SW 1271 (cell line): ENCODE measurements at regions not wholly inside any gene's neighbourhood (a gene's known extent, or its start where the extent isn't known, plus 50 kb on each side); places are given as distances from the start of the nearest gene placed in this dataset.

Experiments used
- DNase-seq, 2 experiments: peaks; one replicate each; lab custom pipeline; 2025; lab: John Stamatoyannopoulos, UW

DNA sequence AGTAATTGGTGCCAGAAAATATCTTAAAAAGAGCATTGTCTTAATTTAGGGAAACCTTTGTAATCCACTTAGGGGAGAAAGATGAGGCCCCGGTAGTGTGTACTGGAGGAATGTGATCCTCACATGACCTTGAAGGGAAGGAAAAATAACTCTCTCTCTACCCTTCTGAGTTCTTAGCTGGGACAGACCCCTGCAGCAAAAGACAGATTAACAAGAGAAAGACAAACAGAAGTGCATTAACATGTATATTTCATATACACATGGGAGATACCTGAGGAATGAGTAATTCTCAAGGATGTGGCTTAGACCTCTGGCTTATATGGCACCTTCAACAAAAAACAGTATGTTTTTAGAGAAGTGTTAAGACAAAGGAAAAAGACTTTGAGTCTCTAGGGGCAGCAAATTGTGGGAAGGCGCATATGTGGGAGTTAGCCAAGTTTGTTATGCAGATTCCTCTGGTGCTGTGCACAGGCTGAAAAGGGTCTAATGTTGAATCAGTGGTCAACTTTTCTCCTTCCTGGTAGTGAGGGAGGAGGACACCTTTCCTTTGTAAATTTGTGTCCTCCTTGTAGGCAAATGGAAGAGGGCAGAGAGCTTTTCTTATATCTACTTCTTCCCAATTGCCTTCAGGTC lies 138.8 kb downstream of the LRRC70 start:
- no peak for DNase-seq

DNA sequence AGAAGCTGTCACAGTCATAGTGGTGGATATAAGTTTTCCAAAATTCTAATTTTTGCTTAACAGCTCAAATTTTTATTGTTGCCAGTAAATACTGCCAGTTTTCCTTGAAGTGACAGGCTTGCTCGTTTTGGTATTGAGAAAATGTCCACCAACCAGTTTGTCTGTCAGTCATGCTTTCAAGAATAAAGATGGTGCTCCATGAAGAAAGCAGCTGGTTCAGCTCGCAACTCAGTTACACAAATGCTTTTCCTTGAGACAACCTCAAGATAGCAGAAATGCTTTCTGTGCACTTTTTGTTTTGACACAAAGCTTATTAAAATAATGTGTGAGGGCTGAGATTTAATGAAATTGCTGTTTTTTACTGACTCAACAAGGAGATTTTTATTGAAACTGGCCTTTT lies 135.7 kb downstream of the LRRC70 start:
- no peak for DNase-seq

DNA sequence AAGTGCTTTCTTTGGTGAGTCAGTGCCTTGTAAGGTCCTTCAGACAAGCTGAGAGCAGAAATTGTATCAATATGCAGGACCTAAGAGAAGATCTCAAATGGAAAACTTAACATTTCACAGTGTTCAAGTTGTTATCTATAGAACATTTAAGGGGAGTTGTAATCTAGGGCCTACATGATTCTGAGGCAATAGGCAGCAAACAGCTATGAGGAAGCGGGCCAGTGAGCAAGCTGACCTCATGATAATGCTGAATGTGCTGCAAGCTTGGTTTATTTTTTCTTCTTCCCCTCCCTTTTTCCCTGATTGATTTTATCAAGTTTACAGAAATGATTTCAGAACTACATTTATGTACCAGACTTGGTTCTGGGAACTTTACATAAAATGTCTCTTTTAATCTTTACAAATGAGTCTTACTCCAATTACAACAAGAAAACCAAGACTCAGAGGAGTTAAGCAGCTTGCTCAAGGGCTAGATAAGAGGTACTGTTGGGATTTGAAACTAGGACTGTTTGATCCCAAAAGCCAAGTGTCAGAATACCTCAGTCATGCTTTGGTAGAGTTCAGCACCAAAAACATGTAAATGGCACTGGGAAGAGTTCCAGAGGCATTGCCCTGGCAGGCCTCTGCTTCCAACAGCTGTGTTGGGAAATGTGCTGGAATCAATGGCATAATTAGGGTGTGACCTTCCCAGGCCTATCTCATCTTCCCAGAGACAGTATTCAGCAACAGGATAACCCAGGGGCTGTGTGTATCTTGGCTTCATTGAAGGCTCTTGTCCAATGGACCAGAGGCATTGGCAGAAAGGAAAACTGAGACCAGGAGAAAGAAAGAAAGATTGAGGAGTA lies 130.1 kb downstream of the LRRC70 start:
- DNase-seq = no peak

DNA sequence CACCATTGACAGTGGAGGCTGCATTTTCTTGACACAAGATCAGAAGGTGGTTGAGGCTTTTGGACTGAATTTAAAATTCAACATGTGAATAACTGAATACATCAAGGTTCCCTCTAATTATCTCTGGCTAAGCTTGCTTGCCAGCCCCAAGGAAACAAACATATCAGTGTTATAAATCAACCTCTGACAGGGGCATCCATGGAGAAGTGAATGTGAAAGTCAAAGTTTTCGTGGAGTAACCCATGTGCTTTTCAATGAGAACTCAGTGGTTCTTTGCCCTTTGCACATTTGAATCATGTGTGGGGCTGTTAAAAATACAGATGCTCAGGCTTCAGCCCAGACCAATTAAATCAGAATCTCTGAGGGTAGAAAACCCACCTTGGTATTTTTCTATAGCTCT lies 128.9 kb downstream of the LRRC70 start:
- no peak for DNase-seq

DNA sequence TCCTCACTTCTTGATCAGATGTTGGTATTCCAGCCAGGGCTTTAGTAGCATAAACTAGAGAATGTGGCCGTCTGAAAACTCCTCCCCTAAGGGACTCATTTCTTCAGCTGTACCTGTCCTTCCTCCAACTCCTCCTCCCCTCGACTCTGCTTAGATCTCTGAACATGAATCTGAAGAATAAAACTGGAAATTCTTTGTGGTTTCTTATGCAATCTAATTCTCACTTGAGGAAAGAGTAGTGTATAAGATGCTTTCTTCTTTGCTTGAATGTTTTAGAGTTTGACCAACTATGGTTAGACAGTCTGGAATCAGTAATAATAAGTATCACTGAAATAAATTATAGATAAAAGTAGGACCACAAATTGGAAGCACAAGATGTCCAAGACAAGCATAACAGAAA lies 128.5 kb downstream of the LRRC70 start:
- DNase-seq = no peak

DNA sequence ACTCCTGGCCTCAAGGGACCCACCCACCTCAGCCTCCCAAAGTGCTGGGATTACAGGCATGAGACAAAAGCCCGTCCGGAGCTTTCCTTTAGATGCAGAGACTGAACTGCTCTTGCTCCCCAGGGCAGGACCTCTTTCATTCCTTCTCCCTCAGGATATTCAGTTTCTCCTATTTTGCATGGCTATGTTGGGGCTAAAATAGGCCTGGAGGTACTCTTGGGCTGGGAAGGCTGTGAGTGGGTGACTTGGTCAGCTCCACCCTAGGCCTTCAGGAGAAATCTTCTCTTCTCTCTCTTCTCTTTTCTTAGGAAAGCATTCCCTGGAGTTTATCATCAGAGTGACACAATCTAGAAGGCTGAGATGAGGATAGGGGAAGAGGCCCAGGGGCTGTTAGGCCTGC lies 126.4 kb downstream of the LRRC70 start:
- no peak for DNase-seq

DNA sequence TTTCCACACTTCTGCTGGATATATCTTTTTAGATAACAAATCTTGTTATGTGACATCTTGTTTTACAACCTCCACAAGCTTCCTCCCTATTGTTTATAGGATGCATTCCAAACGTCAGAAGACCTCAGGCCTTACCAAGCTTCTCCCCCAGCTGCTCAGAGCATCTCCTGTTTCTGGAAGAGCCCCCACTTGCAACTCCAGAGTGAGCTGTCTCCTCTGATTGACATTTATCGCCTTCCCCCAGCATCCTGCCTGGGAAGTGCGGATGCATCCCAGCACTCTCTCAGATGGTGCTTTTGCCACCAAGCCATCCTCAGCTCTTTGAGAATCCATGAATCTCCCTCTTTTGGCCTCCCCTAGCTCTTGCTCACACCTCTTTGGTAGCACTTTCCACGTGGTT lies 123.5 kb downstream of the LRRC70 start:
- DNase-seq = no peak

DNA sequence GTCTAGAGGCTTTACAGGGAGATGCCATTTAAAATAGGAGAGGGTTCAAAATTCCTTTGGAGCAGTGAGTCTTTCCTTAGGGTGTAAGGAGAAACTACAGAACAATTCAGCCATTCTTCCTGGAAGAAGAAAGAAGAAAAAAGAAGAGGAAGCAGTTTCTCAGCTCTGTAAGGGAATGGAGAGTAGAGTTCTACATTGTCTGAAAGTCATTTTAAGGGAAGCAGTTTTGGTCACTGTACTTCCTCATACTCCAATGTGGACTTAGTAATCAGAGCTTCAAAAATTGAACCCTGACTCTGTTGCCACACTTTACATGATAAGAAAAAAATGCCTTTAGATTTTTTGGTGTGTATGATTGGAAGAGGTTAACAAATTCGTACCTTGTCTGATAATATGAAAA lies 122.4 kb downstream of the LRRC70 start:
- no peak for DNase-seq

DNA sequence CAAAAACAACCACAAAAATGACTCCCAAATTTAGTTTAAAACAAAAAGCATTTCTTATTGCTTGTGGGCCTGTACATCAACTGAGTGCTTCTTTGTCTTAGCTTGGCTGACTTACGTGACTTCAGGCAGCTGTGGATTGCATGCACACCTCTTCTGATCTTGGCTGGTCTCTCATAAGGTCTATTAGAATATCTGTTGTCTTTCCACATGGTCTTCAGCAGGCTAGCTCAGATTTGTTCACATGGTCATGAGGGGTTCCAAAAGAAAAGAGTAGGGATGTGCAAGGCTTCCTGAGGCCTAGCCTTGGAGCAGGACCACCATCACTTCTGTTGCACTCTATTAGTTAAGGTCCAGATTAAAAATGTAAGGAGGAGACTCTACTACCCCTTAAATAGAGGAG lies 120.1 kb downstream of the LRRC70 start:
- no peak for DNase-seq

DNA sequence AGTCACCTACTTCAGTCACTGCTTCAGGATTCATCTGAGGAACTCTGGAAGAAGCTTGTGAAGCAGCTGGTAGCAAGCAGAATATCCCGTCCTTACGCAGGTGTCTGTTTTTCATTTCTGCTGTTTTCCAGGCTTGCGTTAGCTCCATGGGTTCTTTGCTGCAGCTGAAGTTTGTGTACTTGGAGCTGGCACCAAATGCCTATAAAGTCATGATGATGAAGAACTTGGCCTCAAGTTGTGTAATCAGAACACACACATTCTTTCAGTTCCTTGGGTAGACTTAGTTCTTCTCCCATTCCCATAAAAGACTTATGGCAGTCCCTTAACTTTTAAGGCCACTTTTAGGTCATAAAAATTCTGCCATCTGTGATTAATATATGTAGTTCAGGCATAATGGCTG lies 116.7 kb downstream of the LRRC70 start:
- DNase-seq = no peak

DNA sequence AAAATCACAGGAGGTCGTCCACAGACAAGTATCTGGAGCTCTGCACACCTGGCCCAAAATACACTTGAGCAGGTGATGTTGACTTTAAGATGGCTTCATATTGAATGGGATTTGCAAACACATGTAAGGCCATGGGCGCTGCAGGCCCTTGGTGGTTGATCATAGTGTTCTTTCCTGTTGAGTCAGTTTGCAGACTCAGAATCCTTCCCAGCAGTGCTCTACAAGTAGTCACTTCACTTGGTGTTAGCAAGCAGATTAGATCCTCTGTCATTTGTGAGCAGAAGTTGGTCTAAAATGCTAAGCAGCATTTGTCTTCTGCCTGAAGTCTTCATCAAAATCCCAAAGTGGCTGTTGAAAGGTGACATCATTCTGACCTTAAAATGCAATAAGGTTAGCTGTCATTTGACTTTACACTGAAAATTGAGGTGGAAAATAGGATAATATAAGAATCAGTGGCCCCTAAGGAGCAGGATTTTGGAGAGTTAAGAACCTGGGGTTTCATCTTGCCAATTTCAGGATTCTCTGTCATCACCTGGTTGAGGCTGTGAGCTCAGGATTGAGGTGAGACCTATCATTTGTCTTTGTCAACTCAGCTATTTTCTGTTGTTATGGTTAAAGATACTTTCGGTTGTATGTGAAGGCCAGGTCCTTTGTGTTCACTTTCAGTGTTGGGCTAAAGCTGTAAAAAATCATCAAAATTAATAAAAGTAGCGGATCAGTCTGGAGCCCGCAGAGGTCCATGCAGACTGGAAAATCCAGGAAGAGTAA lies 114.5 kb downstream of the LRRC70 start:
- no peak for DNase-seq

DNA sequence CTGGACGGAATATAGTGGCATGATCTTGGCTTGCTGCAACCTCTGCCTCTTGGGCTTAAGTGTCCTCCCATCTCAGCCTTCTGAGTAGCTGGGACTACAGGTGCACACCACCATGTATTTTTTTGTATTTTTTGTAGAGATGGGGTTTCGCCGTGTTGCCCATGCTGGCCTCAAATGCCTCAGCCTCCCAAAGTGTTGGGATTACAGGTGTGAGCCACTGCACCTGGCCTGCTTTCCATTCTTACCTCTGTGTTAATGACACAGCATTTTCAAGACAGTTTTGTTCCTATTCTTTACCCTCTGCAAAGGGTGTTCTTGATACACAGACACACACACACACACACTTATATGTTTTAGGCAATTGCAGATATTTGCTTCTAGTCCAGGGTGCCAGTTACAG lies 113.3 kb downstream of the LRRC70 start:
- no peak for DNase-seq

DNA sequence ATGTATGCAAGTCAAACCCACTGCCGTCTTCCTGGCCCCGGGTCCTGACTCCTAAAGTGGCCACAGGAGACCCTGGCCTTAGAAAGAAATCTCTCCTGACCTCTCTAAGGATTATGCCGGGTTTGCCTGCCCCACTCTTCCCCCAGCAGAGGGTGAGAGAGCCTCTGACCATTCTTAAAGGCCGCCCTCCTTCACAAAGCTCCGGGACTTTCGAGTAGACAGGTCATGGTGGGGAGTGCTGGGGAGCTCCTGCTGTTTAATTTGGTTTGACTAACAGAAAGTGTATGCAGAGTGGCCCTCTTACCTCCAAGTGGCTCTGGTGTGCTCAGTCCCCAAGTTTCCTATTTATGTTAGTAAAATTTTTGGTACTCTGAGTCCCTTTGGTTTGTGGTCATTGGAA lies 111.8 kb downstream of the LRRC70 start:
- no peak for DNase-seq

DNA sequence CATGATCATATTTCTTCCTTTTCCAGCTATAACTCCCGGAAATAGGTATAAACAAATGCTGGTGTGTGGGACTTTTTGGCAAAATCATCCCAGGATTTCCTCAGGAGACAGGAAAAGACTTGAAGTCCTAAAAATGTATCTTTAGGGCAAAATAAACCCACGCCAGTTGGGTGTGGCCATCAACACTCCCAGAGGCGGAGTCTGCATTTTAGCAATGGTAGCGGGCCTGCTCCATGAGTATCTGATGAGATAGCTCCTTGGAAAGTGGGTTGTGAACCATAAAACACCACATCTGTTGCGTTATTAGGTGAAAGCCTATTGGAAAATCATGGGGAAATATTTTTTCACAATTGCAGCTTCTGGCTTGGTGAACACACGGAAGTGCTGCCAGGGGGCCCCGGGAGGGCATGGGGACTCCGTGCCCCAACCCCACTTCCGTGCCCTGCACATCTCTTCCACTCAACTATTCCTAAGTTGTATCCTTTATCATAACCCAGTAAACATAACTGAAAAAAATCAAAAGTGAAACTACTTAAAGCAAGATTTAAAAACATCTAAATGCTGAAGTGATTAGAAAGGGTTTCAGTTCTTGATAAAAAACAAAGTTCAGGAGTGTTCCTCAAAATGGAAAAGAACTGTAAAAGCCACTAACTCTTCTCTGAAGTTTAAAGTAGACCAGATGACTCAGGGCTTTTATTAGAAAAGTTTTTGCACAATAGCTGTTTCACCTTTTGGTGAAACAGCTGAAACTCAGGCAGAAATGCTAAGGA lies 111.2 kb downstream of the LRRC70 start:
- no peak for DNase-seq

DNA sequence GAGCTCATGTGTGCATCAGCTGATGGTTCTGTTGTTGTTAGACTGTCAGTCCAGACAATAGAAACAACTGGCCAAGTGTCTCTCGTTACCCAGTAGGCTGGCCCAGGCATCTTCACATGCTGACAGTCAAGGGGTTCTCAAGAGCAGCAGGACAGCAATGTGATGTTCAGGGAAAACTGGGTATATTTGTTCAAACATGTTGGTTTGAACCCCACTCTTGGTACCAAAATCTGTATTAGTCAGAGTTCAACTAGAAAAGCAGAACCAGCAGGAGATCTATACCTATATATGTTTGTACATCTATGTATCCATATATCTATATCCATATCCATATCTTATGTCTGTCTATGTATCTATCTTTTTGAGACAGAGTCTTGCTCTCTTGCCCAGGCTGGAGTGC lies 108.1 kb downstream of the LRRC70 start:
- no peak for DNase-seq

DNA sequence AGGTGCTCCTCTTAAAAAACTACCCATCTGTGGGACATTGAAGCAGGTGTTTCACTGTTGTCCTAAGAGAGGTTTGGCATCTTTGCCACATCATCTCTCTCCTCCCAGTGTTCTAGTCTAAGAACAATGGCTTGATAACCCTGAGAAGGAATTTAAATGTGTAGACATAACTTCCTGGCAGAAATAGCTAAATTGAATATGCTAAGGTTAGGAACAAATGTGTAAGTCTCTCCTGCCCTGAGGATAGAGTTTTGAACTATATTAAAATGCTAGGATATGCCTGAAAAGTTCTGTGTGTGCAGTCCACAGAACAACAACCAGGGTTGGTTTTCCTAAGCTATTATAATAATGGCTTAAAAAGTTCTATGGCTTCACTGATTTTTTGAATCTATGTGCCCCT lies 106.6 kb downstream of the LRRC70 start:
- no peak for DNase-seq

DNA sequence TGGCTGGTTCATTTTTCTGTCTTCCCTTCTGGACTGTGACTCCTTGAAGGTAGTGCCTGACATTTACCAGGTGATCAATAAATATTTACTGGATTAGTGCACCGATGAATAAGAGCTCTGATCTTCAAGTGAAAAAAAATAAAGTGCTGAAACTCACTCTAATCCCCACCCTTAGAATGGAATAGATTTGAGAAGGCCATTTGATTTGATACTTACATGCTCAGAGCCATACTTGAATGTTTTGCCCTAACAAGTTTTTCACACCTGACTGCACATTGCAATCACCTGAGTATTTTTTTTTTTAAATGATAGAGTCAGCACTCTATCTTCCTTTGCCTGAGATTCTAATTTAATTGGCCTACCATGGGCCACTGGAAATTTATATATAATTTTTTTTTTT lies 105.7 kb downstream of the LRRC70 start:
- no peak for DNase-seq

DNA sequence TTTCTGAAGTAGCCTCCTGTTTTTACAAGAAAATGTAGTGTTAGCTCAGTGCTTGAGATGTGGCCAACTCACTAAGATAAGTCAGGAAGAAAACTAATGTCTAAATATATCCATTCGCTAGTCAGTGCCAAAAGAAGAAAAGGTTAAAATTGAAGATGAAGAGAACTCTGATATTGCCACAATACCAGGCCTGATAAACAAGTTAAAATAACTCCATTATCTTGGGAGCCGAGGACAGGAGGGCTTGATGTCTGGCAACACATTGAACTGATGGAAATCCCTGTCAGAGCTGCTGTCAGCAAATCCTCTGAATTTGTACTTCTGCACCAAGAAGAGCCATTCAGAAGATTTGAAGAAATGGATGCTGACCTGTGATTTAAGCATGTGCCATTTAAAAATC lies 103.4 kb downstream of the LRRC70 start:
- no peak for DNase-seq

DNA sequence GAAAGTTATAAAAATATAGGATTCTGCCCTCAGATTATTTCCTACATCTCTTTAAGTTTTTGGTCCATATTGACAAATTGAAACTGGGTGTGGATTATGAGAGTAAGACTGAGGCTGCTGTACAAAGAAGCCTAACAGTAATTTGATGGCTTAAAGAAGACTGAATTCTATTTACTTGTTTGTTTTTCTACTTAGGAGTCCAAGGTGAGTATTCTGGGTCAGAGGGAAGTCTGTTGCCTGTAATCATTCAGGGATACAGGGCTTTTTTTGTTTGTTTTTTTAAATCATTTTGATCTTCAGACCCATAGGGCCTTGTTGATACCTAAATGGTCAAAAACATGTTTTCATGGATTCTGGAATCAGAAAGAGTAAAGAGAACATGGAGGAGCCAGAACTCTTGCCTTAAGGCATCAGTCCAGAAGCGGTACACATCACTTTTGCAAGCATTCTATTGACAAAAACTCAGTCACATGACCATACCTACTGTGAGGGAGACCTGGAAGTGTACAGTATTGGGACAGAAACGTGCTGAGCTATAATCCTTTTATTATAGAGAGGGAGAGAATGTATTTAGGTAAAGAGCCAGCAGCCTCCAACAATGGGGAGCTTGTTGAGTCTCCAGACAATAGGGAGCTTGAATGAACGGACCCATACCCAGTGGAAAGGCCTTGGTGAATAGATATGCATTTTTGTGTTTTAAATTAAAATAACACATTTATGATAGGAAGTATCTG lies 102.7 kb downstream of the LRRC70 start:
- DNase-seq = no peak

DNA sequence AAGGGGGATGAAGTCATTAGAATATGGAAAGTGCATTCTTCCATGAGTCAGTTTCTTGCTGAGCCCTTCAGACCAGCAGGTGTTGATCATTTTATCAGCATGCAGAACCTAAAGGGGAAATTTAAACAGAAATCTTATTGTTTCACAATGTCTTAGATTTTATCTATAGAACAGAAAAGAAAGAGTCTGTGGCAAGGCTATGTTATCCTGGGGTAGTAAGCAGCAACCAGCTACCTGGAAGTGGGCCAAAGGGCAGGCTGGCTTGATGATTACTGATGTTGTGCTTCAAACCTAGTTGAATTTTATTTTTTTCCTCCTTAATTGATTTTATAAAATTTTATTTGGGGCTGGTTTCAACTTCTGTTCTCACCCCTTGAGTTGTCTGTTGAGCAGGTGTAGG lies 101.5 kb downstream of the LRRC70 start:
- no peak for DNase-seq
